K562 (cell line): ENCODE measurements at regions not wholly inside any gene's neighbourhood (a gene's known extent, or its start where the extent isn't known, plus 50 kb on each side); places are given as distances from the start of the nearest gene placed in this dataset.

Experiments
- CEBPB ChIP-seq: fragments of 450-650 bp; IDR thresholded peaks from 2 replicates; pipeline ENCODE4 v1.6.1; 2016; ENCODE audit warnings: missing genetic modification characterization, missing compliant biosample characterization
- CHD2 ChIP-seq: IDR thresholded peaks from 2 replicates; pipeline ENCODE4 v1.6.1; 2011; ENCODE audit warnings: low read depth, low read length
- CTCF ChIP-seq, 3 experiments: IDR thresholded peaks in 2 of 3; conservative IDR thresholded peaks in 1 of 3; 2 replicates each; pipeline ENCODE4 v1.5.1; 2011 to 2012; ENCODE audit warnings: low read length in 3 of 3, mild to moderate bottlenecking in 3 of 3, control low read depth in 2 of 3, improper control_type of control experiment in 1 of 3, inconsistent platforms in 1 of 3, low read depth in 1 of 3, mixed read lengths in 1 of 3, moderate library complexity in 1 of 3; ENCODE audit not compliant: insufficient read depth in 2 of 3
- LARP7 ChIP-seq: fragments of 450-650 bp; IDR thresholded peaks from 2 replicates; pipeline ENCODE4 v1.6.1; 2016
- NBN ChIP-seq: fragments of 450-650 bp; IDR thresholded peaks from 2 replicates; pipeline ENCODE4 v1.6.1; 2016; ENCODE audit warnings: low read depth, mild to moderate bottlenecking
- NKRF ChIP-seq: fragments of 450-650 bp; IDR thresholded peaks from 2 replicates; pipeline ENCODE4 v1.6.1; 2016; ENCODE audit warnings: borderline replicate concordance
- POLR2AphosphoS5 ChIP-seq: IDR thresholded peaks from 2 replicates; pipeline ENCODE4 v1.6.1; 2011; ENCODE audit warnings: mild to moderate bottlenecking, low read depth, low read length, moderate library complexity; ENCODE audit not compliant: control insufficient read depth, insufficient read depth
- RBM14 ChIP-seq: fragments of 200-400 bp; formaldehyde crosslinking; IDR thresholded peaks from 2 replicates; pipeline ENCODE4 v1.6.1; 2018; ENCODE audit warnings: low read depth, mild to moderate bottlenecking, low read length, moderate library complexity, borderline replicate concordance; ENCODE audit not compliant: insufficient read depth
- SETDB1 ChIP-seq: IDR thresholded peaks from one replicate; pipeline ENCODE4 v1.6.1; 2012; ENCODE audit warnings: low read length, control low read depth, inconsistent platforms
- TAF1 ChIP-seq: IDR thresholded peaks from 2 replicates; pipeline ENCODE4 v1.6.1; 2011; ENCODE audit warnings: mild to moderate bottlenecking, low read length, moderate library complexity; ENCODE audit not compliant: insufficient read depth, control insufficient read depth, severe bottlenecking; ENCODE audit errors: extremely low read depth

GRCh38 chr2:126539101-126539500 is 116.9 kb upstream of the GYPC start:
- TF ChIP-seq CTCF (IDR thresholded peaks at IDR 0.05 in 2 of 3, conservative IDR thresholded peaks at IDR 0.05 in 1 of 3; ENCODE audit: insufficient read depth in 2 of 3, low read depth in 1 of 3, low read length in 3 of 3) (no peak), LARP7 (no peak), POLR2AphosphoS5 (no peak), CEBPB (tag) (no peak), NBN (no peak), NKRF (no peak), TAF1 (no peak), CHD2 (no peak), RBM14 (no peak), SETDB1 (no peak)
